Endothelial cell of umbilical vein (primary cell): ENCODE measurements at regions not wholly inside any gene's neighbourhood (a gene's known extent, or its start where the extent isn't known, plus 50 kb on each side); places are given as distances from the start of the nearest gene placed in this dataset.

Experiments
- BruUV-seq: library from RNA; stranded (reverse); fragments of 400-500 nt; replicated peaks from 2 replicates; lab custom pipeline; 2021; lab: Mats Ljungman, UMichigan
- CTCF ChIA-PET: fragments of 300-600, 350-600 bp; sonication (Branson Sonifier 250); formaldehyde crosslinking; loops from one replicate; lab custom pipeline; 2021; ENCODE audit warnings: antibody characterized with exemption, inconsistent platforms; lab: Charles Lee
- POLR2A ChIA-PET: fragments of 300-600, 350-600 bp; sonication (Branson Sonifier 250); formaldehyde crosslinking; loops from one replicate; lab custom pipeline; 2021; ENCODE audit warnings: antibody characterized with exemption, inconsistent platforms; lab: Charles Lee
- DNase-seq: peaks from one replicate; pipeline ENCODE4 v3.0.0-alpha.2; 2011; ENCODE audit warnings: low read depth, low spot score
- FAIRE-seq: peaks from 2 replicates; lab custom pipeline; 2011; peaks lifted over from hg19 to GRCh38; lab: Jason Lieb, UNC
- H2AFZ ChIP-seq: 2 replicates; pipeline ENCODE4 v1.6.0; 2012; ENCODE audit warnings: low read depth, low read length, control low read depth, inconsistent platforms
- H3K27ac ChIP-seq: 2 replicates; pipeline ENCODE4 v1.5.1; 2011; ENCODE audit warnings: low read depth, mild to moderate bottlenecking, control low read depth, low read length, moderate library complexity; ENCODE audit not compliant: insufficient read depth
- H3K27me3 ChIP-seq, 2 experiments: 2 replicates each; pipeline versions ENCODE4 v1.6.0 to v1.6.1; 2011; ENCODE audit warnings: low read length in 2 of 2, mixed read lengths in 1 of 2; ENCODE audit not compliant: control insufficient read depth in 2 of 2, insufficient read depth in 2 of 2
- H3K36me3 ChIP-seq, 2 experiments: 2 replicates in 1 of 2; 3 replicates in 1 of 2; pipeline ENCODE4 v1.5.1; 2011; ENCODE audit warnings: low read length in 2 of 2, mild to moderate bottlenecking in 1 of 2, moderate library complexity in 1 of 2; ENCODE audit not compliant: control insufficient read depth in 2 of 2, insufficient read depth in 2 of 2; ENCODE audit errors: extremely low read depth in 1 of 2
- H3K4me1 ChIP-seq: 3 replicates; pipeline ENCODE4 v1.5.1; 2011; ENCODE audit warnings: mild to moderate bottlenecking, low read length; ENCODE audit not compliant: control insufficient read depth, insufficient read depth; ENCODE audit errors: extremely low read depth
- H3K4me2 ChIP-seq: 2 replicates; pipeline ENCODE4 v1.6.1; 2011; ENCODE audit warnings: low read length, control low read depth, mixed read lengths; ENCODE audit not compliant: insufficient read depth
- H3K4me3 ChIP-seq, 3 experiments: fragments of 200-600 bp in 1 of 3; sonication (generic), shearing (Covaris generic) in 1 of 3; replicated peaks in 1 of 3; 2 replicates each; pipeline ENCODE4 v1.5.1; 2011 to 2016; ENCODE audit warnings: control low read depth in 3 of 3, low read length in 3 of 3, mild to moderate bottlenecking in 2 of 3, inconsistent platforms in 1 of 3, low read depth in 1 of 3, moderate library complexity in 1 of 3; ENCODE audit not compliant: insufficient read depth in 1 of 3
- H3K79me2 ChIP-seq: 2 replicates; pipeline ENCODE4 v1.6.0; 2012; ENCODE audit warnings: low read length, inconsistent platforms; ENCODE audit not compliant: control insufficient read depth, insufficient read depth
- H3K9ac ChIP-seq: replicated peaks from 2 replicates; pipeline ENCODE3; 2011; ENCODE audit warnings: low read length, control low read depth; ENCODE audit not compliant: insufficient read depth; ENCODE audit errors: extremely low read depth
- H3K9me1 ChIP-seq: replicated peaks from 3 replicates; pipeline ENCODE4 v1.6.0; 2011; ENCODE audit warnings: mild to moderate bottlenecking, low read length; ENCODE audit not compliant: control insufficient read depth, insufficient read depth; ENCODE audit errors: extremely low read depth
- H3K9me3 ChIP-seq: replicated peaks from 2 replicates; pipeline ENCODE4 v1.5.1; 2012; ENCODE audit warnings: low read length, inconsistent platforms; ENCODE audit not compliant: control insufficient read depth, insufficient read depth
- H4K20me1 ChIP-seq: replicated peaks from 2 replicates; pipeline ENCODE3; 2011; ENCODE audit warnings: mild to moderate bottlenecking, low read length; ENCODE audit not compliant: control insufficient read depth, insufficient read depth; ENCODE audit errors: extremely low read depth
- EZH2 ChIP-seq: IDR thresholded peaks from 2 replicates; pipeline ENCODE4 v1.6.1; 2012; ENCODE audit warnings: borderline replicate concordance, low read depth, mild to moderate bottlenecking, moderate library complexity, low read length, inconsistent platforms; ENCODE audit not compliant: severe bottlenecking
- FOS ChIP-seq: IDR thresholded peaks from 2 replicates; pipeline ENCODE4 v1.6.1; 2011; ENCODE audit warnings: mild to moderate bottlenecking, low read length, moderate library complexity, borderline replicate concordance; ENCODE audit not compliant: insufficient read depth
- GATA2 ChIP-seq: IDR thresholded peaks from 2 replicates; pipeline ENCODE4 v1.7.0; 2011; ENCODE audit warnings: low read depth, mild to moderate bottlenecking, moderate library complexity, mixed read lengths, low read length; ENCODE audit not compliant: insufficient read length, insufficient read depth
- JUN ChIP-seq: IDR thresholded peaks from 2 replicates; pipeline ENCODE4 v1.6.1; 2011; ENCODE audit warnings: borderline replicate concordance, low read depth; ENCODE audit not compliant: insufficient read length, insufficient read depth
- MAX ChIP-seq: IDR thresholded peaks from 2 replicates; pipeline ENCODE4 v1.6.1; 2011; ENCODE audit not compliant: insufficient read depth, insufficient read length
- MYC ChIP-seq: IDR thresholded peaks from one replicate; pipeline ENCODE4 v1.6.1; 2011; ENCODE audit warnings: mild to moderate bottlenecking, low read depth, low read length
- POLR2A ChIP-seq: IDR thresholded peaks from 2 replicates; pipeline ENCODE4 v1.6.1; 2012; ENCODE audit warnings: low read depth, mild to moderate bottlenecking, control low read depth, low read length
- POLR2AphosphoS5 ChIP-seq: IDR thresholded peaks from 2 replicates; pipeline ENCODE4 v1.6.1; 2012; ENCODE audit warnings: low read depth, mild to moderate bottlenecking, control low read depth, low read length, moderate library complexity; ENCODE audit not compliant: insufficient read depth
- dilution Hi-C: fragments of 300-500 bp; cut with MboI; formaldehyde crosslinking; loops from one replicate; pipeline ENCODE4 v1.15.0; 2019; ENCODE audit warnings: low sequenced_read_pairs; ENCODE audit not compliant: extremely low pct_ligation_motif_present
- intact Hi-C: fragments of 100-400 bp; cut with micrococcal nuclease; formaldehyde crosslinking; loops from one replicate; pipeline ENCODE4 v1.10.0; 2022
- TF ChIP-seq, protein P1 (sequence below), 2 donors: IDR thresholded peaks; 1 replicate in 1 of 2; 2 replicates in 1 of 2; pipeline ENCODE4 v1.5.1; 2011; ENCODE audit warnings: low read length in 2 of 2, mild to moderate bottlenecking in 2 of 2, moderate library complexity in 2 of 2, control low read depth in 1 of 2, inconsistent platforms in 1 of 2, low read depth in 1 of 2; ENCODE audit not compliant: insufficient read depth in 1 of 2; ENCODE audit errors: extremely low read depth in 1 of 2

DNA sequence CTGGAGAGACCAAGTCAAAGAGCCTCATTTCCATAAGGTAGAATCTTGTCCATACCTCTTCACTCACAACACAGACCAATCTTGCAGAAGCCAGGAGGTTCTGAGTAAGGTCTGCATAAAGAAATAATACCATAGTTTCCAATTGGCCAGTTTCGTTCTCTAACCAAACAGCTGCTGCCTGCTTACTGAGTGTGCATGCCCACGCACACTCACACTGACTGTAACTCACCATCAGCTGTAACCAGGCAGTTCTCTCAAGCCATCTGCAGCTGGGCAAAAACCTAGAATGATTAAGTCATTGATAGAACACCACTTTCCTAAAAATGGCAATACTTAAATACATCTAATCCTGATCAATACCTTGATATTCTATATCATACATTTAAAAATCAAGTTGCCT is 106.6 kb upstream of the VAV3 start:
- CTCF ChIA-PET, result interaction anchor here (1.8 kb wide), 1 partner anchor 290 kb away, joined by 5 read pairs; no protein-coding TSS in a partner anchor
- Histone ChIP-seq H3K4me1 (no peaks in the 10 kb centered on the region), H4K20me1 (no peaks in the 10 kb centered on the region), H3K27me3 (no peaks in the 10 kb centered on the region), H3K79me2 (no peaks in the 10 kb centered on the region), H3K9me1 (peaks cover 2% of the 10 kb centered on the region), H3K36me3 (no peaks in the 10 kb centered on the region), H2AFZ (no peak overlapping the region), H3K27ac (no peak overlapping the region), H3K4me3 (no peak overlapping the region), H3K9me3 (no peaks in the 10 kb centered on the region), H3K9ac (no peak overlapping the region), H3K4me2 (no peak overlapping the region)
- no TSS peak for BruUV-seq
- dilution Hi-C loops, result no loop called here
- DNase-seq (no peak), FAIRE-seq (no peak)
- POLR2A ChIA-PET, result no interaction called here
- intact Hi-C loops, result no loop called here
- TF ChIP-seq FOS (no peak), JUN (no peak), POLR2AphosphoS5 (no peak), EZH2 (no peak), MAX (no peak), MYC (no peak), GATA2 (no peak), POLR2A (no peak)
- TF ChIP-seq, protein P1, sequence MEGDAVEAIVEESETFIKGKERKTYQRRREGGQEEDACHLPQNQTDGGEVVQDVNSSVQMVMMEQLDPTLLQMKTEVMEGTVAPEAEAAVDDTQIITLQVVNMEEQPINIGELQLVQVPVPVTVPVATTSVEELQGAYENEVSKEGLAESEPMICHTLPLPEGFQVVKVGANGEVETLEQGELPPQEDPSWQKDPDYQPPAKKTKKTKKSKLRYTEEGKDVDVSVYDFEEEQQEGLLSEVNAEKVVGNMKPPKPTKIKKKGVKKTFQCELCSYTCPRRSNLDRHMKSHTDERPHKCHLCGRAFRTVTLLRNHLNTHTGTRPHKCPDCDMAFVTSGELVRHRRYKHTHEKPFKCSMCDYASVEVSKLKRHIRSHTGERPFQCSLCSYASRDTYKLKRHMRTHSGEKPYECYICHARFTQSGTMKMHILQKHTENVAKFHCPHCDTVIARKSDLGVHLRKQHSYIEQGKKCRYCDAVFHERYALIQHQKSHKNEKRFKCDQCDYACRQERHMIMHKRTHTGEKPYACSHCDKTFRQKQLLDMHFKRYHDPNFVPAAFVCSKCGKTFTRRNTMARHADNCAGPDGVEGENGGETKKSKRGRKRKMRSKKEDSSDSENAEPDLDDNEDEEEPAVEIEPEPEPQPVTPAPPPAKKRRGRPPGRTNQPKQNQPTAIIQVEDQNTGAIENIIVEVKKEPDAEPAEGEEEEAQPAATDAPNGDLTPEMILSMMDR (IDR thresholded peaks at IDR 0.05; ENCODE audit: extremely low read depth in 1 of 2, insufficient read depth in 1 of 2, low read depth in 1 of 2, low read length in 2 of 2), result no peak
